ENCODE measurements at regions not wholly inside any gene's neighbourhood (a gene's known extent, or its start where the extent isn't known, plus 50 kb on each side); places are given as distances from the start of the nearest gene placed in this dataset.
"Not testable (repeated sequence)": the region's sequence is repeated elsewhere in the genome, so short reads cannot be mapped to it uniquely, and the experiment has no call there.

DNA sequence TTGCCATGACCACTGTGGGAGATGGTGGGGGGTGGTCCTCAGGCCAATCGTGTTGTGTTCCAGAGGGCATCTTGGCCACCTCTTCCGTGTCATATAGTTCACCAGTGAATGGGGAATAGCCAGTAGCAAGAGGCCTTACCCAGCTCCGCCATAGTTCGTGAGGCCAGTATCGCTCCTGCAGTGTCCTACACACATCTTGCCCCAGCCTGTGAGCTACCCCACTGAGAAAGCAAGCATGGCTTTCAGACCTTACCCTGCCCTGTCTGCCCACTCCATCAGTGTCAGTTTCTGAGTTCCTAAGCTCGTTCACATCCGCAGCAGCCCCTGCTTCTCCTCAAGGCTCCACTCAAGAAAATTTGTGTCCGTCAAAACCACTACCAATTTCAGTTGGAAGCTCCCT, 586.0 kb upstream of the PABPC5 start:
- H3K14ac ChIP-seq (ENCODE audit: insufficient read length); H3K79me2 ChIP-seq (ENCODE audit: control insufficient read depth in 1 of 2, insufficient read depth in 2 of 2, low read length in 2 of 2); H4K20me1 ChIP-seq (replicated peaks in 1 of 2; ENCODE audit: control insufficient read depth in 1 of 2, insufficient read depth in 2 of 2, low read length in 2 of 2); H3K4me3 ChIP-seq (ENCODE audit: extremely low read depth in 1 of 4, insufficient read depth in 2 of 4, low read depth in 3 of 4, low read length in 4 of 4); CTCF ChIA-PET (ENCODE audit: partially characterized antibody); H3K9ac ChIP-seq (replicated peaks in 1 of 4; ENCODE audit: extremely low read depth in 1 of 4, low read depth in 3 of 4, low read length in 3 of 4); H2BK5ac ChIP-seq (ENCODE audit: low read depth, low read length); H2BK12ac ChIP-seq (ENCODE audit: low read depth, low read length); H3K27ac ChIP-seq (ENCODE audit: low read depth, low read length); H2BK15ac ChIP-seq (ENCODE audit: low read length); H3K4me2 ChIP-seq (ENCODE audit: insufficient read depth in 1 of 2, low read depth in 2 of 2, low read length in 2 of 2); H2BK20ac ChIP-seq (ENCODE audit: low read length); H2AK5ac ChIP-seq (ENCODE audit: low read depth, low read length); DNase-seq (ENCODE audit: low read depth in 1 of 2, low spot score in 2 of 2); H4K5ac ChIP-seq (ENCODE audit: insufficient read length, low read depth, low read length); H2BK120ac ChIP-seq (replicated peaks; ENCODE audit: low read depth, low read length); POLR2A ChIA-PET (ENCODE audit: partially characterized antibody); FAIRE-seq; H3K4me1 ChIP-seq (replicated peaks in 1 of 4; ENCODE audit: control insufficient read depth in 3 of 4, insufficient read depth in 4 of 4, low read length in 3 of 4); H2AFZ ChIP-seq (ENCODE audit: low read length); H3K23ac ChIP-seq (ENCODE audit: insufficient read length); H4K8ac ChIP-seq (ENCODE audit: extremely low read depth, insufficient read depth, low read length); H3K18ac ChIP-seq (ENCODE audit: extremely low read depth, low read length); H3K27me3 ChIP-seq (replicated peaks in 1 of 4; ENCODE audit: control insufficient read depth in 3 of 4, extremely low read depth in 1 of 4, insufficient read depth in 3 of 4, low read length in 3 of 4); H3K23me2 ChIP-seq (ENCODE audit: low read depth, low read length); H4K91ac ChIP-seq (replicated peaks; ENCODE audit: insufficient read length, low read length); H3K56ac ChIP-seq (replicated peaks; ENCODE audit: insufficient read length, low read depth, low read length); H3K36me3 ChIP-seq (ENCODE audit: control insufficient read depth in 2 of 4, insufficient read depth in 4 of 4, low read length in 3 of 4); H3K4ac ChIP-seq (replicated peaks; ENCODE audit: insufficient read length, low read depth, low read length); H3K79me1 ChIP-seq (ENCODE audit: low read depth, low read length); H3K9me3 ChIP-seq (ENCODE audit: insufficient read depth in 2 of 2, low read depth in 1 of 2, low read length in 1 of 2): not testable (repeated sequence)
- WGBS, 2 experiments (ENCODE audit: extremely low coverage in 1 of 2, insufficient coverage in 1 of 2, insufficient read length in 1 of 2, insufficient replicate concordance in 2 of 2, low coverage in 1 of 2, low lambda C conversion rate in 2 of 2, missing lambda C conversion rate in 1 of 2), result 100% methylated on average over 6 of the region's 8 CpGs; no CpG with 5 or more reads in 1 of the 2 experiments
